DND-41 (cell line): ENCODE measurements at regions not wholly inside any gene's neighbourhood (a gene's known extent, or its start where the extent isn't known, plus 50 kb on each side); places are given as distances from the start of the nearest gene placed in this dataset.

ENCODE experiments used
- EZH2 ChIP-seq: IDR thresholded peaks from 3 replicates; pipeline ENCODE4 v1.6.1; 2012; ENCODE audit warnings: borderline replicate concordance, low read depth, mild to moderate bottlenecking, moderate library complexity, low read length, inconsistent platforms; ENCODE audit not compliant: severe bottlenecking
- TF ChIP-seq, protein P1 (sequence below): IDR thresholded peaks from 2 replicates; pipeline ENCODE4 v1.5.1; 2012; ENCODE audit warnings: borderline replicate concordance, low read length, moderate library complexity, mild to moderate bottlenecking; ENCODE audit not compliant: poor library complexity, severe bottlenecking; ENCODE audit errors: extremely low read depth

DNA sequence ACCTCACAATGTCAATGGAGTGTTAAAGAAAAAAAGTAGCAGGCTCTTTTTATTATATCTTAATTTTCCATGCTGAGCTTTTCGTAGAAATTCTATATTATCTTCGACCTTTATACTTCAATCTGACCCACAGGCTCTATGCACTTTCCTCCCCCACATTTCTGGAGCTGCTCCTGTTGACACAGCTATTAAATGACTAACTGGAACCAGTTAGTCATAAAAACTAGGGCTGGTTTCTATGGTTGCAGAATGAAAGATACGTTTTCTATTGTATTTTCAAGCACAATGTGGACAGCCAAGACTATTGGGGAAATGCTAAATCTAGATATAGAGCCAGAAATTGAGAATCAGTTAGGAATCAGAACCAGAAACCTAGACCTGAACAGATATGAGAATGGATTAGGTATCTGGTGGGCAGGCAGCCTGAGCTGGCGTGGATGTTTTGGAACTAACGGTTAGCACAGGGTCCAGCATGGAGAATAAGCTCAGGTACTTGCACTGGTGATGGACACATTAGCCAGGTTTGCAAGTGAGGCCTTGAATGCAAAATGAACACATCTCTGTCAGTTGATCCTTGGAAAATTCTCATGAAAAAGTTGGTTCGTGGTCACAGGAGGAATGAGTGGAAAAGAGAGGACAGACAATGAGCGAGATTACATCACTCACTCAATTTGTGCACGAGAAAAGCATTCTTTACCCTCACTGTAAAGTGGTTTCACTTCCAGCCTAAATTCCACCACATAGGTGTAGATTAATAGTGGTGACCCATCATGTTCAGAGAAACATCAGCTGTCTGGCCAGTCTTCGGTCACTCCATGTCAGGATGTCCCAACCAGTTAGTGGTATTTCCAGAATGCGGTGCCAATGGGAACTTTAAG is 144.6 kb upstream of the EPHA4 start:
- TF ChIP-seq, protein P1, sequence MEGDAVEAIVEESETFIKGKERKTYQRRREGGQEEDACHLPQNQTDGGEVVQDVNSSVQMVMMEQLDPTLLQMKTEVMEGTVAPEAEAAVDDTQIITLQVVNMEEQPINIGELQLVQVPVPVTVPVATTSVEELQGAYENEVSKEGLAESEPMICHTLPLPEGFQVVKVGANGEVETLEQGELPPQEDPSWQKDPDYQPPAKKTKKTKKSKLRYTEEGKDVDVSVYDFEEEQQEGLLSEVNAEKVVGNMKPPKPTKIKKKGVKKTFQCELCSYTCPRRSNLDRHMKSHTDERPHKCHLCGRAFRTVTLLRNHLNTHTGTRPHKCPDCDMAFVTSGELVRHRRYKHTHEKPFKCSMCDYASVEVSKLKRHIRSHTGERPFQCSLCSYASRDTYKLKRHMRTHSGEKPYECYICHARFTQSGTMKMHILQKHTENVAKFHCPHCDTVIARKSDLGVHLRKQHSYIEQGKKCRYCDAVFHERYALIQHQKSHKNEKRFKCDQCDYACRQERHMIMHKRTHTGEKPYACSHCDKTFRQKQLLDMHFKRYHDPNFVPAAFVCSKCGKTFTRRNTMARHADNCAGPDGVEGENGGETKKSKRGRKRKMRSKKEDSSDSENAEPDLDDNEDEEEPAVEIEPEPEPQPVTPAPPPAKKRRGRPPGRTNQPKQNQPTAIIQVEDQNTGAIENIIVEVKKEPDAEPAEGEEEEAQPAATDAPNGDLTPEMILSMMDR = no peak
- TF ChIP-seq EZH2 = no peak
